ENCODE measurements at regions not wholly inside any gene's neighbourhood (a gene's known extent, or its start where the extent isn't known, plus 50 kb on each side); places are given as distances from the start of the nearest gene placed in this dataset.

- DNase-seq (ENCODE audit: low spot score): no peak
- Histone ChIP-seq H2AFZ (ENCODE audit: low read length) (no peak overlapping the region), H3K9me3 (ENCODE audit: low read length) (no peaks in the 10 kb centered on the region), H4K20me1 (ENCODE audit: insufficient read depth, low read length) (no peaks in the 10 kb centered on the region), H3K4me1 (ENCODE audit: insufficient read depth, low read length, poor library complexity, severe bottlenecking) (no peaks in the 10 kb centered on the region), H3K36me3 (ENCODE audit: insufficient read depth, low read length) (no peaks in the 10 kb centered on the region), H3K79me2 (ENCODE audit: insufficient read depth, low read depth, low read length) (no peaks in the 10 kb centered on the region), H3K4me3 (ENCODE audit: low read depth, low read length, poor library complexity, severe bottlenecking) (no peak overlapping the region), H3K27ac (ENCODE audit: low read depth, low read length, poor library complexity, severe bottlenecking) (no peak overlapping the region), H3K4me2 (ENCODE audit: low read length) (no peak overlapping the region), H3K9me2 (ENCODE audit: insufficient read depth, low read length) (no peaks in the 10 kb centered on the region)
- intact Hi-C loops (cut with micrococcal nuclease; ENCODE audit: unreplicated experiment): no loop called here
- TF ChIP-seq EZH2phosphoT487 (IDR thresholded peaks at IDR 0.05; ENCODE audit: borderline replicate concordance, low read depth, low read length): no peak
- TF ChIP-seq, protein P1, sequence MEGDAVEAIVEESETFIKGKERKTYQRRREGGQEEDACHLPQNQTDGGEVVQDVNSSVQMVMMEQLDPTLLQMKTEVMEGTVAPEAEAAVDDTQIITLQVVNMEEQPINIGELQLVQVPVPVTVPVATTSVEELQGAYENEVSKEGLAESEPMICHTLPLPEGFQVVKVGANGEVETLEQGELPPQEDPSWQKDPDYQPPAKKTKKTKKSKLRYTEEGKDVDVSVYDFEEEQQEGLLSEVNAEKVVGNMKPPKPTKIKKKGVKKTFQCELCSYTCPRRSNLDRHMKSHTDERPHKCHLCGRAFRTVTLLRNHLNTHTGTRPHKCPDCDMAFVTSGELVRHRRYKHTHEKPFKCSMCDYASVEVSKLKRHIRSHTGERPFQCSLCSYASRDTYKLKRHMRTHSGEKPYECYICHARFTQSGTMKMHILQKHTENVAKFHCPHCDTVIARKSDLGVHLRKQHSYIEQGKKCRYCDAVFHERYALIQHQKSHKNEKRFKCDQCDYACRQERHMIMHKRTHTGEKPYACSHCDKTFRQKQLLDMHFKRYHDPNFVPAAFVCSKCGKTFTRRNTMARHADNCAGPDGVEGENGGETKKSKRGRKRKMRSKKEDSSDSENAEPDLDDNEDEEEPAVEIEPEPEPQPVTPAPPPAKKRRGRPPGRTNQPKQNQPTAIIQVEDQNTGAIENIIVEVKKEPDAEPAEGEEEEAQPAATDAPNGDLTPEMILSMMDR (conservative IDR thresholded peaks at IDR 0.05; ENCODE audit: low read length): no peak
- POLR2A ChIA-PET: interaction anchor here (0.6 to 0.7 kb wide), 3 partner anchors 14 to 777 kb away, joined by 3 to 4 read pairs (median 3); no protein-coding TSS in a partner anchor
- BruUV-seq (replicated peaks): no TSS peak
- CTCF ChIA-PET (ENCODE audit: unreplicated experiment): interaction anchor here (1.0 kb wide), 1 partner anchor 14 kb away, joined by 3 read pairs; no protein-coding TSS in a partner anchor
Measured at GRCh38 chr5:155068616-155069100, 55.1 kb downstream of the KIF4B start.

GRCh38 chr5:155069961-155070360, 56.4 kb downstream of the KIF4B start:
- H3K27ac ChIP-seq (ENCODE audit: low read depth, low read length, poor library complexity, severe bottlenecking): no peak overlapping the region
- H2AFZ ChIP-seq (ENCODE audit: low read length): no peak overlapping the region
- TF ChIP-seq, protein P1 (conservative IDR thresholded peaks at IDR 0.05; ENCODE audit: low read length): no peak
- TF ChIP-seq EZH2phosphoT487 (IDR thresholded peaks at IDR 0.05; ENCODE audit: borderline replicate concordance, low read depth, low read length): no peak
- no TSS peak for BruUV-seq (replicated peaks)
- H3K4me2 ChIP-seq (ENCODE audit: low read length): no peak overlapping the region
- no peaks in the 10 kb centered on the region for H3K9me2 ChIP-seq (ENCODE audit: insufficient read depth, low read length)
- no peaks in the 10 kb centered on the region for H3K4me1 ChIP-seq (ENCODE audit: insufficient read depth, low read length, poor library complexity, severe bottlenecking)
- no peaks in the 10 kb centered on the region for H3K79me2 ChIP-seq (ENCODE audit: insufficient read depth, low read depth, low read length)
- H3K4me3 ChIP-seq (ENCODE audit: low read depth, low read length, poor library complexity, severe bottlenecking): no peak overlapping the region
- no peaks in the 10 kb centered on the region for H3K9me3 ChIP-seq (ENCODE audit: low read length)
- intact Hi-C loops (cut with micrococcal nuclease; ENCODE audit: unreplicated experiment): no loop called here
- ChIA-PET POLR2A (no interaction called here), CTCF (ENCODE audit: unreplicated experiment) (no interaction called here)
- no peaks in the 10 kb centered on the region for H4K20me1 ChIP-seq (ENCODE audit: insufficient read depth, low read length)
- no peak for DNase-seq (ENCODE audit: low spot score)
- H3K36me3 ChIP-seq (ENCODE audit: insufficient read depth, low read length): no peaks in the 10 kb centered on the region

DNA sequence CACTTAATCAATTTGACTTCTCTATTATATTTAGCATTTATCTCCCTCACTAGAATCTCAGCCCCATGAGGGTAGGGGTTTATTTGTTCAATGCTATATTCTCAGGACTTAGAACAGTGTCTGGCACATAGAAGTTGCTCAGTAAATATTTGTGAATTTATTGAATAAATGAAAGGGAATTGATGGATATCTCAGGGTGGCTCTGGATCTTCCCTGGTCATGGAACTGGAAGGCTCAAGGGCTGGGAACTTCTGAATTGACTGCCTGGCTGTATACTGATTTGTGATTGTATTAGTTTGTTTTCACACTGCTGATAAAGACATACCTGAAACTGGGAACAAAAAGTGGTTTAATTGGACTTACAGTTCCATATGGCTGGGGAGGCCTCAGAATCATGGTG, 57.2 kb downstream of the KIF4B start:
- POLR2A ChIA-PET: no interaction called here
- H3K4me3 ChIP-seq (ENCODE audit: low read depth, low read length, poor library complexity, severe bottlenecking): no peak overlapping the region
- no peak overlapping the region for H2AFZ ChIP-seq (ENCODE audit: low read length)
- no peak overlapping the region for H3K4me2 ChIP-seq (ENCODE audit: low read length)
- H3K79me2 ChIP-seq (ENCODE audit: insufficient read depth, low read depth, low read length): no peaks in the 10 kb centered on the region
- CTCF ChIA-PET (ENCODE audit: unreplicated experiment): no interaction called here
- no TSS peak for BruUV-seq (replicated peaks)
- H3K9me2 ChIP-seq (ENCODE audit: insufficient read depth, low read length): no peaks in the 10 kb centered on the region
- no peaks in the 10 kb centered on the region for H3K4me1 ChIP-seq (ENCODE audit: insufficient read depth, low read length, poor library complexity, severe bottlenecking)
- H4K20me1 ChIP-seq (ENCODE audit: insufficient read depth, low read length): no peaks in the 10 kb centered on the region
- H3K36me3 ChIP-seq (ENCODE audit: insufficient read depth, low read length): no peaks in the 10 kb centered on the region
- no peaks in the 10 kb centered on the region for H3K9me3 ChIP-seq (ENCODE audit: low read length)
- no peak for TF ChIP-seq EZH2phosphoT487 (IDR thresholded peaks at IDR 0.05; ENCODE audit: borderline replicate concordance, low read depth, low read length)
- TF ChIP-seq, protein P1 (conservative IDR thresholded peaks at IDR 0.05; ENCODE audit: low read length): no peak
- no peak overlapping the region for H3K27ac ChIP-seq (ENCODE audit: low read depth, low read length, poor library complexity, severe bottlenecking)
- no peak for DNase-seq (ENCODE audit: low spot score)
- intact Hi-C loops (cut with micrococcal nuclease; ENCODE audit: unreplicated experiment): no loop called here
